ENCODE measurements at regions not wholly inside any gene's neighbourhood (a gene's known extent, or its start where the extent isn't known, plus 50 kb on each side); places are given as distances from the start of the nearest gene placed in this dataset.
"Not testable (repeated sequence)": the region's sequence is repeated elsewhere in the genome, so short reads cannot be mapped to it uniquely, and the experiment has no call there.

- DNase-seq (ENCODE audit: low read depth in 2 of 2) = no peak
Measured at GRCh38 chr3:28033059-28033784, 208.2 kb upstream of the CMC1 start.

GRCh38 chr3:28036599-28037575, 204.5 kb upstream of the CMC1 start:
- DNase-seq (ENCODE audit: low read depth in 2 of 2) = no peak

- DNase-seq (ENCODE audit: low read depth in 2 of 2) = no peak
Measured at GRCh38 chr3:28039234-28039633, 202.2 kb upstream of the CMC1 start.

GRCh38 chr3:28039829-28040228, 201.6 kb upstream of the CMC1 start:
- DNase-seq (ENCODE audit: low read depth in 2 of 2) = no peak

GRCh38 chr3:28042095-28042635, 199.3 kb upstream of the CMC1 start:
- DNase-seq (ENCODE audit: low read depth in 2 of 2) = no peak

GRCh38 chr3:28042707-28043106, 198.7 kb upstream of the CMC1 start:
- no peak for DNase-seq (ENCODE audit: low read depth in 2 of 2)

- DNase-seq (ENCODE audit: low read depth in 2 of 2) = no peak
Measured at GRCh38 chr3:28050120-28050519, 191.3 kb upstream of the CMC1 start.

- peak in 1 of 2 donors; percentile 23 for DNase-seq (ENCODE audit: low read depth in 2 of 2)
Measured at GRCh38 chr3:28050885-28051284, 190.5 kb upstream of the CMC1 start.

- peak; percentile 8 to 28 for DNase-seq (ENCODE audit: low read depth in 2 of 2)
Measured at GRCh38 chr3:28053759-28054158, 187.7 kb upstream of the CMC1 start.

GRCh38 chr3:28056806-28057205, 184.6 kb upstream of the CMC1 start:
- DNase-seq (ENCODE audit: low read depth in 2 of 2) = no peak

GRCh38 chr3:28057539-28057938, 183.9 kb upstream of the CMC1 start:
- DNase-seq (ENCODE audit: low read depth in 2 of 2) = no peak

GRCh38 chr3:28059199-28059598, 182.2 kb upstream of the CMC1 start:
- not testable (repeated sequence) for DNase-seq (ENCODE audit: low read depth in 2 of 2)

- DNase-seq (ENCODE audit: low read depth in 2 of 2) = no peak
Measured at GRCh38 chr3:28066020-28066419, 175.4 kb upstream of the CMC1 start.

- DNase-seq (ENCODE audit: low read depth in 2 of 2) = no peak
Measured at GRCh38 chr3:28067014-28067413, 174.4 kb upstream of the CMC1 start.

- DNase-seq (ENCODE audit: low read depth in 2 of 2) = no peak
Measured at GRCh38 chr3:28068342-28068741, 173.1 kb upstream of the CMC1 start.

GRCh38 chr3:28069438-28069837, 172.0 kb upstream of the CMC1 start:
- DNase-seq (ENCODE audit: low read depth in 2 of 2) = no peak

GRCh38 chr3:28076246-28076645, 165.2 kb upstream of the CMC1 start:
- no peak for DNase-seq (ENCODE audit: low read depth in 2 of 2)

- no peak for DNase-seq (ENCODE audit: low read depth in 2 of 2)
Measured at GRCh38 chr3:28077572-28077971, 163.8 kb upstream of the CMC1 start.

- DNase-seq (ENCODE audit: low read depth in 2 of 2) = no peak
Measured at GRCh38 chr3:28078536-28078935, 162.9 kb upstream of the CMC1 start.

- no peak for DNase-seq (ENCODE audit: low read depth in 2 of 2)
Measured at GRCh38 chr3:28080716-28081115, 160.7 kb upstream of the CMC1 start.

GRCh38 chr3:28081533-28081947, 159.9 kb upstream of the CMC1 start:
- no peak for DNase-seq (ENCODE audit: low read depth in 2 of 2)

- no peak for DNase-seq (ENCODE audit: low read depth in 2 of 2)
Measured at GRCh38 chr3:28087591-28087990, 153.8 kb upstream of the CMC1 start.

All from stimulated activated CD4-positive, alpha-beta T cell treated with anti-CD3 and anti-CD28 coated beads, Interleukin-4, amount 100 ng/mL, for 48 hours (primary cell).